ENCODE measurements at regions not wholly inside any gene's neighbourhood (a gene's known extent, or its start where the extent isn't known, plus 50 kb on each side); places are given as distances from the start of the nearest gene placed in this dataset.
"Not testable (repeated sequence)": the region's sequence is repeated elsewhere in the genome, so short reads cannot be mapped to it uniquely, and the experiment has no call there.

DNA sequence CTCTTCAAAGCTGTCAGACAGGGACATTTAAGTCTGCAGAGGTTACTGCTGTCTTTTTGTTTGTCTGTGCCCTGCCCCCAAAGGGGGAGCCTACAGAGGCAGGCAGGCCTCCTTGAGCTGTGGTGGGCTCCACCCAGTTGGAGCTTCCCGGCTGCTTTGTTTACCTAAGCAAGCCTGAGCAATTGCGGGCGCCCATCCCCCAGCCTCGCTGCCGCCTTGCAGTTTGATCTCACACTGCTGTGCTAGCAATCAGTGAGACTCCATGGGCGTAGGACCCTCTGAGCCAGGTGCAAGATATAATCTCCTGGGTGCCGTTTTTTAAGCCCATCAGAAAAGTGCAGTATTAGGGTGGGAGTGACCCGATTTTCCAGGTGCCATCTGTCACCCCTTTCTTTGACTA lies 582.6 kb upstream of the TPK1 start:
- TF ChIP-seq POLR2AphosphoS5 (IDR thresholded peaks at IDR 0.05): not testable (repeated sequence)
- TF ChIP-seq, protein P1, sequence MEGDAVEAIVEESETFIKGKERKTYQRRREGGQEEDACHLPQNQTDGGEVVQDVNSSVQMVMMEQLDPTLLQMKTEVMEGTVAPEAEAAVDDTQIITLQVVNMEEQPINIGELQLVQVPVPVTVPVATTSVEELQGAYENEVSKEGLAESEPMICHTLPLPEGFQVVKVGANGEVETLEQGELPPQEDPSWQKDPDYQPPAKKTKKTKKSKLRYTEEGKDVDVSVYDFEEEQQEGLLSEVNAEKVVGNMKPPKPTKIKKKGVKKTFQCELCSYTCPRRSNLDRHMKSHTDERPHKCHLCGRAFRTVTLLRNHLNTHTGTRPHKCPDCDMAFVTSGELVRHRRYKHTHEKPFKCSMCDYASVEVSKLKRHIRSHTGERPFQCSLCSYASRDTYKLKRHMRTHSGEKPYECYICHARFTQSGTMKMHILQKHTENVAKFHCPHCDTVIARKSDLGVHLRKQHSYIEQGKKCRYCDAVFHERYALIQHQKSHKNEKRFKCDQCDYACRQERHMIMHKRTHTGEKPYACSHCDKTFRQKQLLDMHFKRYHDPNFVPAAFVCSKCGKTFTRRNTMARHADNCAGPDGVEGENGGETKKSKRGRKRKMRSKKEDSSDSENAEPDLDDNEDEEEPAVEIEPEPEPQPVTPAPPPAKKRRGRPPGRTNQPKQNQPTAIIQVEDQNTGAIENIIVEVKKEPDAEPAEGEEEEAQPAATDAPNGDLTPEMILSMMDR (IDR thresholded peaks at IDR 0.05): not testable (repeated sequence)

Data from sigmoid colon (tissue), 4 donors.